DMS 273 treated with DMSO at 0.1 percent for 48 hours (cell line): ENCODE measurements at regions not wholly inside any gene's neighbourhood (a gene's known extent, or its start where the extent isn't known, plus 50 kb on each side); places are given as distances from the start of the nearest gene placed in this dataset.

Experiments
- DNase-seq: peaks from one replicate; lab custom pipeline; 2025; lab: John Stamatoyannopoulos, UW

- DNase-seq, result no peak
Measured at GRCh38 chr14:97350894-97351731, 553.9 kb downstream of the VRK1 start.

GRCh38 chr14:97353102-97353501, 555.9 kb downstream of the VRK1 start:
- DNase-seq, result no peak

GRCh38 chr14:97354119-97354722, 557.0 kb downstream of the VRK1 start:
- no peak for DNase-seq

- no peak for DNase-seq
Measured at GRCh38 chr14:97359341-97359740, 562.2 kb downstream of the VRK1 start.

GRCh38 chr14:97361181-97361580, 564.0 kb downstream of the VRK1 start:
- no peak for DNase-seq

- no peak for DNase-seq
Measured at GRCh38 chr14:97361958-97362357, 564.8 kb downstream of the VRK1 start.

GRCh38 chr14:97366400-97366799, 569.2 kb downstream of the VRK1 start:
- no peak for DNase-seq

GRCh38 chr14:97367278-97367677, 570.1 kb downstream of the VRK1 start:
- DNase-seq, result no peak

- DNase-seq, result no peak
Measured at GRCh38 chr14:97368049-97368448, 570.9 kb downstream of the VRK1 start.

- no peak for DNase-seq
Measured at GRCh38 chr14:97368900-97369564, 571.9 kb downstream of the VRK1 start.

GRCh38 chr14:97369901-97370300, 572.7 kb downstream of the VRK1 start:
- DNase-seq, result no peak

GRCh38 chr14:97376310-97376709, 579.1 kb downstream of the VRK1 start:
- DNase-seq, result no peak

GRCh38 chr14:97377550-97377949, 580.4 kb downstream of the VRK1 start:
- no peak for DNase-seq

- no peak for DNase-seq
Measured at GRCh38 chr14:97379091-97379531, 581.9 kb downstream of the VRK1 start.

GRCh38 chr14:97380539-97380941, 583.4 kb downstream of the VRK1 start:
- no peak for DNase-seq

GRCh38 chr14:97381309-97381708, 584.1 kb downstream of the VRK1 start:
- DNase-seq, result no peak

- DNase-seq, result no peak
Measured at GRCh38 chr14:97382616-97383226, 585.5 kb downstream of the VRK1 start.

GRCh38 chr14:97385727-97386126, 588.5 kb downstream of the VRK1 start:
- DNase-seq, result no peak

GRCh38 chr14:97387252-97387874, 590.2 kb downstream of the VRK1 start:
- no peak for DNase-seq

- no peak for DNase-seq
Measured at GRCh38 chr14:97388408-97388807, 591.2 kb downstream of the VRK1 start.

GRCh38 chr14:97390096-97390724, 593.0 kb downstream of the VRK1 start:
- no peak for DNase-seq

- no peak for DNase-seq
Measured at GRCh38 chr14:97393244-97393643, 596.1 kb downstream of the VRK1 start.
